GM19023 (cell line): ENCODE measurements at regions not wholly inside any gene's neighbourhood (a gene's known extent, or its start where the extent isn't known, plus 50 kb on each side); places are given as distances from the start of the nearest gene placed in this dataset.

Experiments
- ATAC-seq: cut with Tn5 transposase; IDR thresholded peaks from one replicate; pipeline ENCODE4 v1.9.1; 2021; ENCODE audit warnings: mild to moderate bottlenecking, moderate library complexity; ENCODE audit not compliant: unreplicated experiment

DNA sequence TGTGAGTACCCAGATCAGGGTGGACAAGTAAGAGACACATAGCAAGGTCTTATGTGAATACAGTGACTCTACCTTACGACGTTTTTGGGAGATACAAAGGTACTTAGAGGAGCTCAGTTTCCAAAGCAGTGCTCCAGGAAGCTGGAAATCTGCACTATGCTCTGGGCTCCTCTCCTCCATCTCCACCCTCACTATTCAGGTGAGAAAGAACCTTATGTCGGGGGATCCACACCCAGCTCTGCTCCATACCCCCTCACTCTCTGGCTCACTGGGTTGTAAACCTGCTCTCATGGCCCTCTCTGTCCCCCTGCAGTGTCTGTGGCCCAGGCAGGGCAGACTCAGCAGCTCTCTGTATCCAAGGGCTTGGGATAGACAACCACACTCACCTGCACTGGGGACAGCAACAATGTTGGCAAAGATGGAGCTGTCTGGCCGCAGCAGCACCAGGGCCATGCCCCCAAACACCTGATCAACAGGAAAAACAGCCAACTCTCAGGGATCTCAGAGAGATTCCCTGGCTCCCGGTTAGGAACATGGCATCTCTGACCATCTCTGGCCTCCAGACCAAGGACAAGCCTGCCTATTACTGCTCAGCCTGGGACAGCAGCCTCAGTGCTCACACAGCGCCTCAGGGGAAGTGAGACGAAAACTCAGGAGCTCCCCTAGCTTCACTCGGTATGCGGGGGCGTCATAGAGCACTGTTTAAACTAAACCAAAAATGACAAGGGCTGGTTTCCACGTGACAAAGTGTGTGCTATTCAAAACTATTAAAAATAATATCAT lies 60.9 kb upstream of the TOP3B start:
- ATAC-seq = no peak

DNA sequence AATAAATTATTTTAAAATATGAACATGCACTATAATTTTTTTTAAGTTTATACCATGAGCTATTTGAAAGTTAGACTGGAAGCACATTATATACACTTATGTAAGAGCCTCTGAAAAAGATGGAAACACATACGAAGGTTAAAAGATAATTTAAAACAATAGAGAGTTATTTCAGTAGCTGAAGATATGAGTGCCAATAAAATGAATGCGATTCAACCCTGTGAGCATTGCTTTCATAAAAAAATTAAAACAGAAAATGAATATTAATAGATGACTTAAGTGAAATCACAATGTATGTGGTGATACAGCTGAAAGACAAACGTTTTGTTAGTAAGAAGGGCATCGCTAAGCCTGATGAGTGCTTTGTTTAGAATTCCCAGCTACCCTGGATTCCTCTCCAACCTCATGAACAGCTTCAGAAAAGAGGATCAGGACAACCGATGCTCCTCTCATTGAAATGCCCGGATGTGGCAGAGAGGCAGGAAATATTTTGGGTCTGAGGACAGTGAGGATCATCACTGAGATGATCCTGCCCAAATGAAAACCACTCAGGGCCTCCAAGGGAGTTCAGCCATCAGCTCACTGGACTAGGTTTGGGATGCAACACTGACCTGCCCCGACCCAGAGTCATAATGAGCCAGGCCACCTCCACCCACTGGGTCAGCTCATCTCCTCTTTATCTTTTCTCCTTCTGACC lies 60.2 kb upstream of the TOP3B start:
- ATAC-seq = no peak

- ATAC-seq = no peak
These were observed 59.4 kb upstream of the TOP3B start for GRCh38 chr22:22042009-22042408.

- no peak for ATAC-seq
These were observed 58.3 kb upstream of the TOP3B start for GRCh38 chr22:22040908-22041307.

- ATAC-seq = no peak
These were observed 57.9 kb upstream of the TOP3B start for GRCh38 chr22:22040472-22040871.

- no peak for ATAC-seq
These were observed 56.9 kb upstream of the TOP3B start for GRCh38 chr22:22039286-22040074.

DNA sequence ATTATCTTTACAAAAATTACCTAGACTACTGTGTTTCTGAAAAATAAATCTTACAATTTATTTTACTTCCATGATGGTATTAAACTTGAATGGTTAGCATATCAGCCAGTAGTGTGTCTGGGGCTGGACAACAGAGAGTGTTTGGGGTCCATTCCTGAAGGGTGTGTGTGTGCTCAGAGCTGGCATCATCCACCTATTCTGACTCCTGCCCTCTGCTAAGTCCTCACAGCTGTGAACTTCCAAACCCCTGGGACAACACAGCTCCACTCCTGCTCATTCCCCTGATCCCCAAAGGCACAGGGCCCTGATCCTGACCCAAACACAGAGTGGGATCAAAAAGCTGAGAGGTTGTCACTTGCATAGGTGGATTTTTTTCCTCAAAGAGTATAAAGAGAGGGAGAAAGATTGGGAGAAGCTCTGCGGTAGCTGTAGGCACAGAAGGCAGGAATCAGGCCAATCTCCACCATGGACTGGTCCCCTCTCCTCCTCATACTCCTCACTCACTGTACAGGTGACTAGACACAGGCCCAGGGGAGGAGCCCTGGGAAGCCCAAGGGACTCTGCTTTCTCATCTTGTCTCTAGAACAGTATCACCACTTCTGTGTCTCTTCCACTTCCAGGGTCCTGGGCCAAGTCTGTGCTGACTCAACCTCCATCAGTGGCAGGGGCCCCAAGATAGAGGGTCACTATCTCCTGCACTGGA lies 55.7 kb upstream of the TOP3B start:
- no peak for ATAC-seq

GRCh38 chr22:22037740-22038139 lies 55.2 kb upstream of the TOP3B start:
- no peak for ATAC-seq

DNA sequence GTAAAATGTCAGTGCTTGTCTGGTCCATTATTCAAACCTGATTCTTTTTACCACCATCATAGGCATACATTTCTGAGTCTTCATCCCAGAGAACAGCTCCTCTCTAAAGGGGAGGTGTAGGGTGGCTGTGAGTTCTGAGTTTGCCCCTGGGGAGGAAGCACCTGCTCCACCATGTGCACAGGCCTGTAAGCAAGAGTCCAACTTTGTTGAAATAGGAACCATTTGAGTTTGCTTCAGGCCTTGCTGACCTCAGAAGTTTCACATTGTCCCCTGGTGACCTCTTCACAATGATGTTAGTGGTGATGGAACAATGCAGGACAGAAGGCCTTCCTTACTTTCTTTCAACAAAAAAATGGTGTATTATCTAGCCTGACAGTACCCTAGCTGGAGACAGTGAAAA lies 54.6 kb upstream of the TOP3B start:
- no peak for ATAC-seq

GRCh38 chr22:22036588-22036987 lies 54.0 kb upstream of the TOP3B start:
- no peak for ATAC-seq

DNA sequence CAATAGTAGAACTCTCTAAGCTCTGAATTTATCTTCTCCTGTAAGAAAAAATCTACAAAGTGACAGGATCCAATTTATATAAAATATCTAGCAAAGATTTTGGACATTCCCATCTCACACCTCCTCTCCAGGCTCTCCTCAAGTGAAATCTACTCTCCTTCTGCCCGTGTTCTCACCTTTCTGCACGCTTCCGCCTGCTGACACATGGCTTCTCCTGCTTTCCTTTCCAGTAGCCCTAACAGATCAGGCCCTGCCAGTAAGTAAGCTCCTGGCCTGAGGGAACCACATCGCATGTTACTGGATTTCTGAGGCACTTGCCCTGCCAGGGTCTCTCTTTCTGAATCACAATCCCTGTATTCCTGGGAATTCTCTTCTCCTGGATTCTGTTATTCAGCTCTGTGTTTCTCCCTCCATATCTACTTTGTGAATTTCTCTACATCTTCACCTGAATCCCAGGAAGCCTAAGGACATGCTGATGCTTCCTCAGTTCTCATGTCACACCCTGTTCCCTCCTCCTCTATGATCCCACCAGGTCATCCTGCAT lies 53.3 kb upstream of the TOP3B start:
- no peak for ATAC-seq

DNA sequence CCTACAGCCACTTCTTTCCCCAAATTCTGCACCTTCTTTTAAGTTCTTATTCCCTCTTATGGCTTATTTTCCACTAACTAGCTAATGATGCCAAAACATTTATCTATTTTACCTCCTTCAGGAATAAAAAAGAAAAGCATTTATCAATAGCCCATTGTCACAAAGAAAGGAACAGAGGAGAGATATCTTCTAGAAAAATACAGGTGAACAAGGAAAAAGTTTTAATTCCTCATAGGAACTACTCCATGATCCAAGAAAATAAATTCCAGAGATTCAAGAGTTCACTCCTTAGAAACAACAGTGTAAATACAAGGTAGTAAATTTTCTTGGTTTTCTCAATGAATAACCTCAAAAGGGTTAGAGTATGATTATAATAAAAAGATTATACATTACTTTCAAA lies 52.6 kb upstream of the TOP3B start:
- no peak for ATAC-seq

DNA sequence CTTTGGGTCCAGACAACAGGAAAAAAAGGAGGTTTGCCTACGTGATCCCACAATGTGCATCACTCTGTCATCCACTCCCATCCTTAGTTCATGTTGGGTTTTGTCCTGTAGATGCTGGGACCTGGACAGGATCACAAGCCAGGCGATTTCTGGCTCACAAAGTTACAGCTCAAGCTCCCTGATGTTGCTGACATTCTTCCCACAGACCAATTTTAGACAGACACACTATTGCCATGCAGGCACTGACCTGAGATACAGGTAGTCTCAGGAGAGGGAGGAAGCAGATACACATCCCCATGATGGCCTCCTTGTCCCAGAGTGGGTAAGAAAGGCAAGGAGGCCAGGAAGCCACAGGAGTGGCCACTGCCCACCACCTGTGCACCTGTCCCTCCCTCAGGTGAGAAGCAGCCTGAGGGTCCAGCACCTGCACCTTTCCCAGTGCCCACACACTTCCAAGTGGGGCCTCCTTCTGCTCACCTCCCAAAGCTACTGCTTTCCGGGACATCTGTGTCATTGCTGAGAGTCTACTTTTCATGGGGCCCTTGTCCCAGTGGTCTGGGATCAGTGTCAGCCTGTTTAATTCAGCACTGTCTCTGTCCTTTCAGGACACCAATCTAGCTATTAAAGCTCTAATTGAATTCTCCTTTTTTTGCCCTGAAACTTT lies 52.0 kb upstream of the TOP3B start:
- no peak for ATAC-seq

GRCh38 chr22:22033803-22034468 lies 51.3 kb upstream of the TOP3B start:
- ATAC-seq = no peak

GRCh38 chr22:22032906-22033802 lies 50.6 kb upstream of the TOP3B start:
- no peak for ATAC-seq

DNA sequence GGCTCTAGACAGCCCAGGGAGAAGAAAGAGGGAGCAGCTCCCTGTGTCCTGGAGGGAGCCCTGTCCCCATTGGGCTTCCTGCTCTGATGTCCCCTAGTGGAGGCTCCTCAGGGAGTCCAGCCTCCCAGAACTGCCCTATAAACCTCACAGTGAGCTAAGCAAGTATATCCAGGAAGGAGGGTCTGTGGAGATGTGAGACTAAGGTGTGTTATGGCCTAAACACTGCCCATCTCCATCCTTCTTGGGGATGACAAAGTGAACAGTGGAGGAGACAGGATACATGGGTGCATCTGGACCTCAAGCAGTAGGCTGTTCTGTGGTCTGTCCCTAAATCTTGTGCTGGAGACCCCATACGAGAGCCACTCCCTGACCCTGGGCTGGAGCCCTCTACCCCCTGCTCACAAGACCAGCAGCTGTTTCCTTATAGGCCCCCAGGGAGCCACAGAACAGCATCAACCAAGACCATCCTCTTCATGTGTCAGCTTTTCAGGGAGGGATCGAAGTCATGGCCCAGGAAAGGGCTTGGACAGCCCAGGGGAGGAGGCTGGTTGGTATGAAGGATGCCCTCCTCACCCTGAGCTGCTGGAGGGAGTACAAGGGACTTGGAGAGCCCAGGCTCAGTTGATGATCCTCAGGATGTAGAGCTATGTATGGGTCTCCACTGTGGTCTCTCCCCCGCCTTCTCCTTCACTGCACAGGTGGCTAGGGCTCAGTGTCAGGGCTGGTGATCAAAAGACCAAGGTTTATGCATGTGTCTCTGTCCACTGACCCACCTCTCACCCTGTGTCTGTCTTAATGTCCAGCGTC lies 49.7 kb upstream of the TOP3B start:
- no peak for ATAC-seq
